GM12878 (cell line): ENCODE measurements at regions not wholly inside any gene's neighbourhood (a gene's known extent, or its start where the extent isn't known, plus 50 kb on each side); places are given as distances from the start of the nearest gene placed in this dataset.

ENCODE experiments used
- ATF3 ChIP-seq: IDR thresholded peaks from 2 replicates; pipeline ENCODE4 v1.6.1; 2011; ENCODE audit warnings: low read depth, mild to moderate bottlenecking, low read length, moderate library complexity, borderline replicate concordance; ENCODE audit errors: extremely low read depth
- EZH2 ChIP-seq: IDR thresholded peaks from 2 replicates; pipeline ENCODE4 v1.6.1; 2012; ENCODE audit warnings: low read depth, mild to moderate bottlenecking, control low read depth, inconsistent platforms, low read length, borderline replicate concordance; ENCODE audit not compliant: control insufficient read depth
- POLR2AphosphoS5 ChIP-seq: IDR thresholded peaks from 2 replicates; pipeline ENCODE4 v1.6.1; 2011; ENCODE audit warnings: mild to moderate bottlenecking, low read length, inconsistent platforms
- REST ChIP-seq: IDR thresholded peaks from 2 replicates; pipeline ENCODE4 v1.6.1; 2012; ENCODE audit warnings: mild to moderate bottlenecking, low read depth, low read length
- RFX5 ChIP-seq: IDR thresholded peaks from 2 replicates; pipeline ENCODE4 v1.6.1; 2011; ENCODE audit warnings: low read depth, low read length, improper control_type of control experiment
- SIX5 ChIP-seq: IDR thresholded peaks from 2 replicates; pipeline ENCODE4 v1.6.1; 2011; ENCODE audit warnings: mild to moderate bottlenecking, low read depth, low read length, moderate library complexity; ENCODE audit not compliant: severe bottlenecking
- TCF12 ChIP-seq: IDR thresholded peaks from 2 replicates; pipeline ENCODE4 v1.6.1; 2011; ENCODE audit warnings: low read depth, mild to moderate bottlenecking, low read length

- TF ChIP-seq POLR2AphosphoS5 (no peak), RFX5 (no peak), REST (no peak), ATF3 (no peak), SIX5 (no peak), EZH2 (no peak), TCF12 (no peak)
Measured at GRCh38 chr2:57850415-57851130, 196.0 kb upstream of the VRK2 start.
